ENCODE measurements at regions not wholly inside any gene's neighbourhood (a gene's known extent, or its start where the extent isn't known, plus 50 kb on each side); places are given as distances from the start of the nearest gene placed in this dataset.
"Not testable (repeated sequence)": the region's sequence is repeated elsewhere in the genome, so short reads cannot be mapped to it uniquely, and the experiment has no call there.

- no peak for DNase-seq (ENCODE audit: low spot score)
Measured at GRCh38 chr1:189220750-189221149, 1256.9 kb downstream of the BRINP3 start.

GRCh38 chr1:189225794-189226145 is 1251.9 kb downstream of the BRINP3 start:
- not testable (repeated sequence) for DNase-seq (ENCODE audit: low spot score)

GRCh38 chr1:189226779-189227178 is 1250.9 kb downstream of the BRINP3 start:
- DNase-seq (ENCODE audit: low spot score): no peak

GRCh38 chr1:189237008-189237407 is 1240.7 kb downstream of the BRINP3 start:
- no peak for DNase-seq (ENCODE audit: low spot score)

- no peak for DNase-seq (ENCODE audit: low spot score)
Measured at GRCh38 chr1:189253601-189254350, 1223.9 kb downstream of the BRINP3 start.

GRCh38 chr1:189261128-189261527 is 1216.5 kb downstream of the BRINP3 start:
- DNase-seq (ENCODE audit: low spot score): not testable (repeated sequence)

GRCh38 chr1:189269011-189269410 is 1208.7 kb downstream of the BRINP3 start:
- DNase-seq (ENCODE audit: low spot score): no peak

GRCh38 chr1:189274267-189274666 is 1203.4 kb downstream of the BRINP3 start:
- no peak for DNase-seq (ENCODE audit: low spot score)

- DNase-seq (ENCODE audit: low spot score): no peak
Measured at GRCh38 chr1:189275796-189276195, 1201.9 kb downstream of the BRINP3 start.

- no peak for DNase-seq (ENCODE audit: low spot score)
Measured at GRCh38 chr1:189289346-189289745, 1188.3 kb downstream of the BRINP3 start.

- no peak for DNase-seq (ENCODE audit: low spot score)
Measured at GRCh38 chr1:189301235-189301634, 1176.4 kb downstream of the BRINP3 start.

- no peak for DNase-seq (ENCODE audit: low spot score)
Measured at GRCh38 chr1:189305279-189305678, 1172.4 kb downstream of the BRINP3 start.

GRCh38 chr1:189311915-189312314 is 1165.7 kb downstream of the BRINP3 start:
- DNase-seq (ENCODE audit: low spot score): no peak

- DNase-seq (ENCODE audit: low spot score): no peak
Measured at GRCh38 chr1:189312499-189312898, 1165.2 kb downstream of the BRINP3 start.

- no peak for DNase-seq (ENCODE audit: low spot score)
Measured at GRCh38 chr1:189313488-189313887, 1164.2 kb downstream of the BRINP3 start.

- no peak for DNase-seq (ENCODE audit: low spot score)
Measured at GRCh38 chr1:189315035-189315901, 1162.4 kb downstream of the BRINP3 start.

- DNase-seq (ENCODE audit: low spot score): no peak
Measured at GRCh38 chr1:189323091-189323490, 1154.6 kb downstream of the BRINP3 start.

- not testable (repeated sequence) for DNase-seq (ENCODE audit: low spot score)
Measured at GRCh38 chr1:189331071-189331470, 1146.6 kb downstream of the BRINP3 start.

GRCh38 chr1:189336115-189337100 is 1141.3 kb downstream of the BRINP3 start:
- DNase-seq (ENCODE audit: low spot score): no peak

GRCh38 chr1:189349607-189350006 is 1128.1 kb downstream of the BRINP3 start:
- DNase-seq (ENCODE audit: low spot score): no peak

GRCh38 chr1:189350983-189351616 is 1126.6 kb downstream of the BRINP3 start:
- DNase-seq (ENCODE audit: low spot score): no peak

- DNase-seq (ENCODE audit: low spot score): no peak
Measured at GRCh38 chr1:189351960-189352359, 1125.7 kb downstream of the BRINP3 start.

Measured in LoVo (cell line).